ENCODE measurements at regions not wholly inside any gene's neighbourhood (a gene's known extent, or its start where the extent isn't known, plus 50 kb on each side); places are given as distances from the start of the nearest gene placed in this dataset.

DNA sequence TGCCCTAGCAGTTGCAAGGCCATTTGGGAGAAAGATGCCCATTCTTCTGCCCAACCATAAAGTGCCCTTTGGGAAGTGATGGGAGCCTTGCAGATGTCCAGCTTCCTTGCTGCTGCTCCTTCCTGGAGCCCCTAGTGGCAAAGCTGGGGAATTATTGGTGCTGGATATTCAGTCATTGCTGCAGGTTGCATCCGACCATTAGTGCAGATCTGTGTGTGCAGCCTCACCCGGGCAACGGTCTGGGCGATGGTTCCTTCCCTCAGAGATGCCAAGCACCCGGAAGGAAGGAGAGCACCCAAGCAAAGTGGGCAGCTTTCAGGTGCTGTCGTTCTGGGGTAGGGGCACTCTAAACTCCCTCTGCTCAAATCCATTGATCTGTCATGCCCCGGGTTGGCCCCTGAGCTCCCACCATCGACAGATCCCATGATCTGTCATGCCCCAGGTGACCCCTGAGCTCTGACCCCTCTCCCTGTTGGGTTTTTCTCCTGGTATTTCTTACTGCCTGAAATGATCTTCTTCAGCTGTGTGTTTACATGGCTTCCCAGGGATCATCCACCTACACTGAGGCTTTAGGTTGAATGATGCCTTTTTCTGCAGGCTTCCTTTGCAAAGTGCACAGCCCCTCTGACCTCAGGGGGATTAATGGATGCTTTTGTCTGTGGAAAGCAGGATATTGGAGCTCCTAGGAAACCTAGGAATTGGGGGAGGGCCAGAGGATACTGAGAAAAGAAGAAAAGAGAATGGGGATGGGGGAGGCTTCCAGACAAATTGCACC, 467.5 kb downstream of the PTPRU start:
- H3K4me3 ChIP-seq (ENCODE audit: low read depth, low read length): no peak overlapping the region

GRCh38 chr1:29700491-29700890, 464.2 kb downstream of the PTPRU start:
- no peak for TF ChIP-seq CTCF (IDR thresholded peaks at IDR 0.05; ENCODE audit: low read depth, low read length)
- no peak overlapping the region for H3K4me3 ChIP-seq (ENCODE audit: low read depth, low read length)

More for the DNA sequence above, 467.5 kb downstream of the PTPRU start:
- TF ChIP-seq CTCF (IDR thresholded peaks at IDR 0.05; ENCODE audit: low read depth, low read length): peak; percentile 91

- no peak overlapping the region for H3K4me3 ChIP-seq (ENCODE audit: low read depth, low read length)
- TF ChIP-seq CTCF (IDR thresholded peaks at IDR 0.05; ENCODE audit: low read depth, low read length): no peak
Observed at GRCh38 chr1:29698626-29699025, 462.3 kb downstream of the PTPRU start.

GRCh38 chr1:29698033-29698432, 461.7 kb downstream of the PTPRU start:
- peak; percentile 77 for TF ChIP-seq CTCF (IDR thresholded peaks at IDR 0.05; ENCODE audit: low read depth, low read length)
- H3K4me3 ChIP-seq (ENCODE audit: low read depth, low read length): no peak overlapping the region

DNA sequence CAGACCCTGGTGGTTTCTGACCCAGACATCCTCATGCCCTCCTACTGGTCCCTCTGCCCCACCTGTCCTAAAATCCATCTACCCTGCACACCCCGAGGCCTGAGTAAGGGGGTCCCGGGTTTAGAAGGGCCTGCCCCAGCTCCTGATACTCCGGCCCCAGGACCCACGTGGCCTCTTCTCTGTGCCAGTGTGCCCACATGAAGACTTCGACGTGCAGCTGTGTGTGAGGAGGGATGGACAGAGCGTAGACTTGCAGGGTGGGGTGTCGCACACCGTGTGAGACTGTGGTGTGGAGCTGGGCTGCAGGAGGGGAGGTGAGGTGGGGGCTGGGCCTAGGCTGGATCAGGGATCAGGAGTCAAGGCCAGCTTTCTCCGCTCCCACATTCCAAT, 461.1 kb downstream of the PTPRU start:
- no peak for TF ChIP-seq CTCF (IDR thresholded peaks at IDR 0.05; ENCODE audit: low read depth, low read length)
- H3K4me3 ChIP-seq (ENCODE audit: low read depth, low read length): no peak overlapping the region

DNA sequence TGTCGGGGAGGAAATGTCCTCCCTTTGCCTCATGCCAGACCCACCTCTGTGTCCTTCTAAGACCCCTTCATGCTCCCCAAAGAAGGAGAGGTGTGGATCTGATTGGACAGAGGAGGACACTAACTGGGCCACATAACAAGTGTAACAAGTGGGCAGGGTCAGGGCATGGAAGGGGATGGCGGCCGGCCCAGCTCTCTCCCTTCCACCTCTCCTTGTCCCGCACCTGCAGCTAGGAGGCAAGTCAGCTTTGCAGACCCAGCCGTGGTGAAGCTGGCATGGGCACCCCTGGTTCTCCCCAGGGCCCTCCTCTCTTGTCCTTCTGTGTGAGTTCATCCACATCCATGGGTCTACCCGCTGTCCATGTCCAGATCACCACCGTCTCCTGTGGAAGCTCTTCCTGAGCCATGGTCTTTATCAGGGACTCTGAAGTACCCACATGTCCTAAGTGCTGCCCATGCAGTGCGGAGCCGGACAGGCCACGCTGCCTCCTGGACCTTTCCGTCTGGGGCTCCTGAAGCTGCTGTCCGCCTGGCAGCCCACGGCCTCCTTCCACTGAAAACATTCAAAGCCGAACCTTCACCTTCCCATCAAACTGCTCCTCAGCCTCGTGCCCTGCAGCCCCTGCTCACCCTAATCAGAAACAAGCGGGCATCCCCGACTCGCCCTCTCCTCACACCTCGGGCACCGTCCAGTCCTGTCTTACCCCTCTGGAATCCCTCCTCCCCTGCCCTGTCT, 460.5 kb downstream of the PTPRU start:
- H3K4me3 ChIP-seq (ENCODE audit: low read depth, low read length): no peak overlapping the region
- TF ChIP-seq CTCF (IDR thresholded peaks at IDR 0.05; ENCODE audit: low read depth, low read length): no peak

- TF ChIP-seq CTCF (IDR thresholded peaks at IDR 0.05; ENCODE audit: low read depth, low read length): no peak
- H3K4me3 ChIP-seq (ENCODE audit: low read depth, low read length): no peak overlapping the region
Observed at GRCh38 chr1:29695803-29696202, 459.5 kb downstream of the PTPRU start.

Data from WI38 (cell line).